GM23338 (cell line): ENCODE measurements at regions not wholly inside any gene's neighbourhood (a gene's known extent, or its start where the extent isn't known, plus 50 kb on each side); places are given as distances from the start of the nearest gene placed in this dataset.
"Not testable (repeated sequence)": the region's sequence is repeated elsewhere in the genome, so short reads cannot be mapped to it uniquely, and the experiment has no call there.

ENCODE experiments used
- CREB1 ChIP-seq: fragments of 250-450 bp; sonication (Bioruptor Pico); IDR thresholded peaks from 2 replicates; pipeline ENCODE4 v1.5.0; 2020; ENCODE audit warnings: low read depth, mild to moderate bottlenecking, moderate library complexity
- CTCF ChIP-seq, 2 experiments: fragments of 200-600 bp in 1 of 2; sonication (generic) in 1 of 2; conservative IDR thresholded peaks; 2 replicates each; pipeline versions ENCODE4 v1.5.1 to v1.6.1; 2016 to 2017; ENCODE audit warnings: antibody characterized with exemption in 2 of 2, low read depth in 2 of 2, mild to moderate bottlenecking in 2 of 2, moderate library complexity in 1 of 2
- EZH2 ChIP-seq: fragments of 200-600 bp; sonication (generic); IDR thresholded peaks from one replicate; pipeline ENCODE4 v1.8.0; 2017; ENCODE audit warnings: antibody characterized with exemption, mild to moderate bottlenecking, low read depth; ENCODE audit not compliant: unreplicated experiment
- JUNB ChIP-seq: IDR thresholded peaks from one replicate; pipeline ENCODE4 v1.6.1; 2016; ENCODE audit warnings: antibody characterized with exemption; ENCODE audit not compliant: unreplicated experiment

GRCh38 chr12:46058697-46059096, 68.3 kb upstream of the SCAF11 start:
- TF ChIP-seq CTCF (conservative IDR thresholded peaks at IDR 0.05; ENCODE audit: low read depth in 2 of 2); CREB1; EZH2; JUNB: not testable (repeated sequence)
